HCT116 (cell line): ENCODE measurements at regions not wholly inside any gene's neighbourhood (a gene's known extent, or its start where the extent isn't known, plus 50 kb on each side); places are given as distances from the start of the nearest gene placed in this dataset.

Experiments
- ATAC-seq: fragments of 200-7000 bp; cut with Tn5 transposase; 2 replicates; pipeline ENCODE4 v1.9.1; 2020; ENCODE audit warnings: mild to moderate bottlenecking, moderate library complexity
- BruUV-seq: library from RNA; stranded (reverse); fragments of 400-500 nt; replicated peaks from 2 replicates; lab custom pipeline; 2021; lab: Mats Ljungman, UMichigan
- CTCF ChIA-PET: fragments of 300-600 bp; sonication (Branson Sonifier 250); formaldehyde crosslinking; loops from one replicate; lab custom pipeline; 2021; ENCODE audit warnings: antibody characterized with exemption; lab: Charles Lee
- POLR2A ChIA-PET: fragments of 300-600, 350-600 bp; sonication (Branson Sonifier 250); formaldehyde crosslinking; loops from one replicate; lab custom pipeline; 2021; ENCODE audit warnings: antibody characterized with exemption; lab: Charles Lee
- RAD21 ChIA-PET, 2 experiments: fragments of 300-600 bp; sonication (Branson Sonifier 250); formaldehyde crosslinking; loops; one replicate each; lab custom pipeline; 2023; ENCODE audit warnings: low total read pairs in 2 of 2; ENCODE audit not compliant: uncharacterized antibody in 2 of 2, unreplicated experiment in 2 of 2, low non-redundant PET in 1 of 2; lab: Charles Lee
- DNase-seq: peaks from one replicate; pipeline ENCODE4 v3.0.0-alpha.2; 2010; ENCODE audit warnings: low read depth, low spot score
- H2AFZ ChIP-seq: fragments of 200-600 bp; shearing (Covaris generic), sonication (generic); 2 replicates; pipeline ENCODE4 v1.6.1; 2017; ENCODE audit warnings: low read depth, mixed run types, mixed read lengths, antibody characterized with exemption, low read length; ENCODE audit not compliant: poor library complexity, severe bottlenecking
- H3K27ac ChIP-seq: 2 replicates; pipeline ENCODE4 v1.5.1; 2012; ENCODE audit warnings: low read depth, low read length
- H3K27me3 ChIP-seq: fragments of 200-600 bp; sonication (generic); 2 replicates; pipeline ENCODE4 v1.6.1; 2016; ENCODE audit warnings: mixed run types, low read length, mixed read lengths; ENCODE audit not compliant: insufficient read depth
- H3K36me3 ChIP-seq, 2 experiments: fragments of 200-500 bp in 1 of 2; fragments of 200-600 bp in 1 of 2; sonication (Bioruptor generic) in 1 of 2; sonication (generic) in 1 of 2; 2 replicates each; pipeline versions ENCODE4 v1.5.1 to v1.6.1; 2014 to 2016; ENCODE audit warnings: low read length in 2 of 2, inconsistent platforms in 1 of 2, mixed read lengths in 1 of 2, mixed run types in 1 of 2; ENCODE audit not compliant: insufficient read depth in 2 of 2, control insufficient read depth in 1 of 2
- H3K4me1 ChIP-seq, 2 experiments: fragments of 200-600 bp in 1 of 2; sonication (generic) in 1 of 2; 2 replicates each; pipeline versions ENCODE4 v1.5.1 to v1.6.1; 2012 to 2017; ENCODE audit warnings: low read length in 2 of 2, inconsistent platforms in 1 of 2, mild to moderate bottlenecking in 1 of 2, mixed read lengths in 1 of 2, mixed run types in 1 of 2, moderate library complexity in 1 of 2; ENCODE audit not compliant: insufficient read depth in 2 of 2, control insufficient read depth in 1 of 2
- H3K4me2 ChIP-seq: fragments of 200-600 bp; sonication (generic); 2 replicates; pipeline ENCODE4 v1.6.1; 2017; ENCODE audit warnings: mixed run types, low read length, mixed read lengths
- H3K4me3 ChIP-seq, 2 experiments: fragments of 200-600 bp in 1 of 2; sonication (generic) in 1 of 2; replicated peaks in 1 of 2; 2 replicates each; pipeline ENCODE4 v1.5.1; 2011 to 2016; ENCODE audit warnings: low read length in 2 of 2, control low read depth in 1 of 2, low read depth in 1 of 2, mild to moderate bottlenecking in 1 of 2, mixed read lengths in 1 of 2, mixed run types in 1 of 2
- H3K79me2 ChIP-seq: fragments of 200-600 bp; sonication (generic); 2 replicates; pipeline ENCODE4 v1.6.1; 2017; ENCODE audit warnings: mild to moderate bottlenecking, mixed run types, low read length, moderate library complexity, mixed read lengths; ENCODE audit not compliant: insufficient read depth
- H3K9ac ChIP-seq: fragments of 200-600 bp; sonication (generic); 2 replicates; pipeline ENCODE4 v1.6.1; 2016; ENCODE audit warnings: low read length, mixed read lengths
- H3K9me2 ChIP-seq: fragments of 200-600 bp; sonication (generic), shearing (Covaris generic); 2 replicates; pipeline ENCODE4 v1.6.1; 2017; ENCODE audit warnings: mixed run types, mild to moderate bottlenecking, moderate library complexity; ENCODE audit not compliant: insufficient read depth
- H3K9me3 ChIP-seq, 2 experiments: fragments of 200-500 bp in 1 of 2; fragments of 200-600 bp in 1 of 2; sonication (Bioruptor generic) in 1 of 2; sonication (generic) in 1 of 2; 2 replicates each; pipeline ENCODE4 v1.6.1; 2014 to 2017; ENCODE audit warnings: low read length in 2 of 2, mixed read lengths in 2 of 2, inconsistent platforms in 1 of 2, low read depth in 1 of 2, mild to moderate bottlenecking in 1 of 2, mixed run types in 1 of 2, moderate library complexity in 1 of 2; ENCODE audit not compliant: control insufficient read depth in 1 of 2, insufficient read depth in 1 of 2
- H4K20me1 ChIP-seq: fragments of 200-600 bp; sonication (generic), shearing (Covaris generic); 2 replicates; pipeline ENCODE4 v1.6.1; 2017; ENCODE audit warnings: mixed run types, mild to moderate bottlenecking, moderate library complexity; ENCODE audit not compliant: insufficient read depth
- CBX3 ChIP-seq: IDR thresholded peaks from 2 replicates; pipeline ENCODE4 v1.6.1; 2012; ENCODE audit warnings: low read depth
- CEBPB ChIP-seq: IDR thresholded peaks from 2 replicates; pipeline ENCODE4 v1.6.1; 2012; ENCODE audit warnings: low read depth
- EZH2 ChIP-seq: fragments of 200-600 bp; sonication (generic); IDR thresholded peaks from 2 replicates; pipeline ENCODE4 v1.6.1; 2017; ENCODE audit warnings: antibody characterized with exemption, mixed run types
- JUND ChIP-seq: IDR thresholded peaks from 2 replicates; pipeline ENCODE4 v1.6.1; 2012
- POLR2AphosphoS5 ChIP-seq: IDR thresholded peaks from 2 replicates; pipeline ENCODE4 v1.6.1; 2011; ENCODE audit warnings: mild to moderate bottlenecking, low read depth, low read length, moderate library complexity
- SP1 ChIP-seq: IDR thresholded peaks from 2 replicates; pipeline ENCODE4 v1.6.1; 2012; ENCODE audit warnings: low read depth
- SRF ChIP-seq: IDR thresholded peaks from 2 replicates; pipeline ENCODE4 v1.6.1; 2012; ENCODE audit warnings: low read depth
- TCF7L2 ChIP-seq: IDR thresholded peaks from 2 replicates; pipeline ENCODE4 v1.7.0; 2011; ENCODE audit warnings: borderline replicate concordance, inconsistent platforms; ENCODE audit not compliant: insufficient read depth, insufficient read length; ENCODE audit errors: extremely low read depth
- ZNF274 ChIP-seq: fragments of 200-500 bp; sonication (Bioruptor generic); IDR thresholded peaks from 2 replicates; pipeline ENCODE4 v1.6.1; 2014; ENCODE audit warnings: mild to moderate bottlenecking, low read depth, low read length, inconsistent platforms
- intact Hi-C: fragments of 100-400 bp; cut with micrococcal nuclease; formaldehyde crosslinking; loops from 2 replicates; pipeline ENCODE4 v1.10.0; 2022
- TF ChIP-seq, protein P1 (sequence below): IDR thresholded peaks from 2 replicates; pipeline ENCODE4 v1.6.1; 2012
- TF ChIP-seq, protein P2 (sequence below): IDR thresholded peaks from 2 replicates; pipeline ENCODE4 v1.6.1; 2012
- TF ChIP-seq, protein P3 (sequence below), 3 experiments: fragments of 200-600 bp in 1 of 3; sonication (generic) in 1 of 3; IDR thresholded peaks in 2 of 3; conservative IDR thresholded peaks in 1 of 3; 2 replicates each; pipeline ENCODE4 v1.5.1; 2012 to 2017; ENCODE audit warnings: low read depth in 2 of 3, low read length in 2 of 3, antibody characterized with exemption in 1 of 3, borderline replicate concordance in 1 of 3, control low read depth in 1 of 3, mild to moderate bottlenecking in 1 of 3, mixed read lengths in 1 of 3, mixed run types in 1 of 3, moderate library complexity in 1 of 3; ENCODE audit not compliant: insufficient read depth in 1 of 3

DNA sequence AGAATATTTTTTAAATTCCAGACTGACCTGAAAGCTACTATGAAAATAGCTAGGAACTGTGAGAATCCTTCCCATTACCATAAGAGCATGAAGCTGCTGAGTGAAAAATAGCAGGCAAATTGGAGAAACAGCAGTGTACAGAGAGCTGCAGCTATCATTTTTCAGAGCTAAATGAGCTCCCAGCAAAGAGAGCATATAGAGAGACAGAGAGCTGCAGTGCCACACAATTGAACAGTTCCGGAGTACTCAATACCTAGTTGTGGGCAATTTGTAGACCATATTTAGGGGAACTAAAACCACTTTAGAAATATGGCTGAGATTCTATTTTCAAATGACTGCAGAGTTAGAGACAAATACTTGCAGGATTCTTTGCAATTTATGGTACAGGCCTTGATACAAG is 645.3 kb downstream of the STK39 start:
- CTCF ChIA-PET = no interaction called here
- intact Hi-C loops = no loop called here
- Histone ChIP-seq H3K9ac (no peak overlapping the region), H3K79me2 (no peaks in the 10 kb centered on the region), H3K27me3 (no peaks in the 10 kb centered on the region), H3K9me2 (no peaks in the 10 kb centered on the region), H3K9me3 (no peaks in the 10 kb centered on the region), H3K36me3 (no peaks in the 10 kb centered on the region), H3K4me3 (no peak overlapping the region), H3K4me2 (no peak overlapping the region), H4K20me1 (no peaks in the 10 kb centered on the region), H3K27ac (no peak overlapping the region), H3K4me1 (no peaks in the 10 kb centered on the region), H2AFZ (no peak overlapping the region)
- ATAC-seq (no peak), DNase-seq (no peak)
- RAD21 ChIA-PET = no interaction called here
- POLR2A ChIA-PET = no interaction called here
- no TSS peak for BruUV-seq
- TF ChIP-seq SP1 (no peak), SRF (no peak), ZNF274 (no peak), JUND (no peak), CBX3 (no peak), POLR2AphosphoS5 (no peak), EZH2 (no peak), TCF7L2 (no peak), CEBPB (no peak)
- TF ChIP-seq, protein P1, sequence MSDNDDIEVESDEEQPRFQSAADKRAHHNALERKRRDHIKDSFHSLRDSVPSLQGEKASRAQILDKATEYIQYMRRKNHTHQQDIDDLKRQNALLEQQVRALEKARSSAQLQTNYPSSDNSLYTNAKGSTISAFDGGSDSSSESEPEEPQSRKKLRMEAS = no peak
- TF ChIP-seq, protein P2, sequence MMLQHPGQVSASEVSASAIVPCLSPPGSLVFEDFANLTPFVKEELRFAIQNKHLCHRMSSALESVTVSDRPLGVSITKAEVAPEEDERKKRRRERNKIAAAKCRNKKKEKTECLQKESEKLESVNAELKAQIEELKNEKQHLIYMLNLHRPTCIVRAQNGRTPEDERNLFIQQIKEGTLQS = no peak
- TF ChIP-seq, protein P3, sequence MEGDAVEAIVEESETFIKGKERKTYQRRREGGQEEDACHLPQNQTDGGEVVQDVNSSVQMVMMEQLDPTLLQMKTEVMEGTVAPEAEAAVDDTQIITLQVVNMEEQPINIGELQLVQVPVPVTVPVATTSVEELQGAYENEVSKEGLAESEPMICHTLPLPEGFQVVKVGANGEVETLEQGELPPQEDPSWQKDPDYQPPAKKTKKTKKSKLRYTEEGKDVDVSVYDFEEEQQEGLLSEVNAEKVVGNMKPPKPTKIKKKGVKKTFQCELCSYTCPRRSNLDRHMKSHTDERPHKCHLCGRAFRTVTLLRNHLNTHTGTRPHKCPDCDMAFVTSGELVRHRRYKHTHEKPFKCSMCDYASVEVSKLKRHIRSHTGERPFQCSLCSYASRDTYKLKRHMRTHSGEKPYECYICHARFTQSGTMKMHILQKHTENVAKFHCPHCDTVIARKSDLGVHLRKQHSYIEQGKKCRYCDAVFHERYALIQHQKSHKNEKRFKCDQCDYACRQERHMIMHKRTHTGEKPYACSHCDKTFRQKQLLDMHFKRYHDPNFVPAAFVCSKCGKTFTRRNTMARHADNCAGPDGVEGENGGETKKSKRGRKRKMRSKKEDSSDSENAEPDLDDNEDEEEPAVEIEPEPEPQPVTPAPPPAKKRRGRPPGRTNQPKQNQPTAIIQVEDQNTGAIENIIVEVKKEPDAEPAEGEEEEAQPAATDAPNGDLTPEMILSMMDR (IDR thresholded peaks at IDR 0.05 in 2 of 3, conservative IDR thresholded peaks at IDR 0.05 in 1 of 3; ENCODE audit: borderline replicate concordance in 1 of 3, insufficient read depth in 1 of 3, low read depth in 2 of 3, low read length in 2 of 3) = no peak
